ENCODE measurements at regions not wholly inside any gene's neighbourhood (a gene's known extent, or its start where the extent isn't known, plus 50 kb on each side); places are given as distances from the start of the nearest gene placed in this dataset.

DNA sequence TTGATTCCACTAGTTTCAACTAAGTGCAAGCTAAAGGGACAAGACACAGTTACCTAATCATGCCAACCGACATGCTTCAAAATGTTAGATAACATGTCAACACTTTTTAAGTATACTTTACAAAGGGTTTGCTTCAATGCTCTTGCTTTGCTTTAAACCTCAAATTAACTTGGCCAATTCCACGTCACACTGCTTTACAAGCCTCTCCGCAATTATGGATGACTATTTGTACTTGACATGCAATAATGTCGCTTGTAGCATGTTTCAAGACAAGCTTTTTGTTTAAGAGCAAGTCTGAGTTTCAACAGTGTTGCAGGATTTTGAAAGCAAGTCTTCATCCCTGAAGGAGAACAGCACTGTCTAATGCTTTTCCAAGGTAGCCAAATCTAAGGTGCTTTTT lies 86.9 kb downstream of the CNTN3 start:
- no peaks in the 10 kb centered on the region for H3K36me3 ChIP-seq
- H3K27me3 ChIP-seq (ENCODE audit: low read depth), result no peaks in the 10 kb centered on the region
- TF ChIP-seq, protein P1, sequence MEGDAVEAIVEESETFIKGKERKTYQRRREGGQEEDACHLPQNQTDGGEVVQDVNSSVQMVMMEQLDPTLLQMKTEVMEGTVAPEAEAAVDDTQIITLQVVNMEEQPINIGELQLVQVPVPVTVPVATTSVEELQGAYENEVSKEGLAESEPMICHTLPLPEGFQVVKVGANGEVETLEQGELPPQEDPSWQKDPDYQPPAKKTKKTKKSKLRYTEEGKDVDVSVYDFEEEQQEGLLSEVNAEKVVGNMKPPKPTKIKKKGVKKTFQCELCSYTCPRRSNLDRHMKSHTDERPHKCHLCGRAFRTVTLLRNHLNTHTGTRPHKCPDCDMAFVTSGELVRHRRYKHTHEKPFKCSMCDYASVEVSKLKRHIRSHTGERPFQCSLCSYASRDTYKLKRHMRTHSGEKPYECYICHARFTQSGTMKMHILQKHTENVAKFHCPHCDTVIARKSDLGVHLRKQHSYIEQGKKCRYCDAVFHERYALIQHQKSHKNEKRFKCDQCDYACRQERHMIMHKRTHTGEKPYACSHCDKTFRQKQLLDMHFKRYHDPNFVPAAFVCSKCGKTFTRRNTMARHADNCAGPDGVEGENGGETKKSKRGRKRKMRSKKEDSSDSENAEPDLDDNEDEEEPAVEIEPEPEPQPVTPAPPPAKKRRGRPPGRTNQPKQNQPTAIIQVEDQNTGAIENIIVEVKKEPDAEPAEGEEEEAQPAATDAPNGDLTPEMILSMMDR (IDR thresholded peaks at IDR 0.05; ENCODE audit: borderline replicate concordance), result no peak
- no peak overlapping the region for H3K4me3 ChIP-seq
- no peak overlapping the region for H3K27ac ChIP-seq (replicated peaks)
- DNase-seq, result no peak
- intact Hi-C loops (cut with micrococcal nuclease), result no loop called here
- no peaks in the 10 kb centered on the region for H3K9me3 ChIP-seq (replicated peaks)
- H3K4me1 ChIP-seq, result no peaks in the 10 kb centered on the region

DNA sequence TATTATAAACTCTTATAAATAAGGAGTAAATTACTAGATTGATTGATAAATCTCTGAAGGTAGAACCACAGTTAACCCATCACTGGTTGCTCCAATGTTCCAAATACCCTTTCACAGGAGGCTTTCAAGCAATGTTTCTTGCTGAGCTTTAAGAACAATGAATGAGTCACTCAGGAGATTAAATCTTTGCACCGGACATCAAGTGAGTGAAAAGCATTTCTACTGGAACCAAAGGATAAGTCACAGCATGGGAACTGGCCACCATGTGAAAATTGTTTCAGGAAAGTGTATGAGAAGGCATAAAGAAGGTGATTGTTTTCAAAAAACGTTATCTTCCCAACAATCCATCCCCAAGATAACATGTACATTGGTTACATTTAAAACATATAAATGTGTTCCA lies 90.6 kb downstream of the CNTN3 start:
- Histone ChIP-seq H3K4me3 (no peak overlapping the region), H3K27me3 (ENCODE audit: low read depth) (no peaks in the 10 kb centered on the region), H3K4me1 (no peaks in the 10 kb centered on the region), H3K27ac (replicated peaks) (no peak overlapping the region), H3K36me3 (no peaks in the 10 kb centered on the region), H3K9me3 (replicated peaks) (no peaks in the 10 kb centered on the region)
- intact Hi-C loops (cut with micrococcal nuclease), result no loop called here
- TF ChIP-seq, protein P1 (IDR thresholded peaks at IDR 0.05; ENCODE audit: borderline replicate concordance), result no peak
- no peak for DNase-seq

DNA sequence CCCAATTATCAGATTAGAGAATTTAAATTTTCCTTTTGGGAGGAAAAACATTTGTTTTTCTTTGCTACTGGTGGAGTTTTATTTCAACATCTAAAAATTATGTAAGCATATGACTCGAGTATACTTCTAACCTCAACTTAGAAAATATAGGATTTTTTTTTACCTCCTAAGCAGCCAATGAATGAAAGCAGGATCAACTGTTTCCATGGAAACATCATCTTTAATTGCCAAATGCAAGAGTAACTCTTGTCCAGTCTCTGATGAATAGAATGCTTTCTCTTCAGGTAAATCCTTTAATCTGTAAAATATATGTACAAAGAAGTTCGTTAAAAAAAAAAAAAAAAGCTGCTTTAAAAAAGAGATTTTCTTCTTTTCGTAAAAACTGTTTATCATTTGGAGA lies 93.6 kb downstream of the CNTN3 start:
- no peak overlapping the region for H3K27ac ChIP-seq (replicated peaks)
- DNase-seq, result no peak
- no peak overlapping the region for H3K4me3 ChIP-seq
- H3K36me3 ChIP-seq, result no peaks in the 10 kb centered on the region
- intact Hi-C loops (cut with micrococcal nuclease), result no loop called here
- H3K9me3 ChIP-seq (replicated peaks), result no peaks in the 10 kb centered on the region
- no peaks in the 10 kb centered on the region for H3K4me1 ChIP-seq
- no peaks in the 10 kb centered on the region for H3K27me3 ChIP-seq (ENCODE audit: low read depth)
- TF ChIP-seq, protein P1 (IDR thresholded peaks at IDR 0.05; ENCODE audit: borderline replicate concordance), result no peak

DNA sequence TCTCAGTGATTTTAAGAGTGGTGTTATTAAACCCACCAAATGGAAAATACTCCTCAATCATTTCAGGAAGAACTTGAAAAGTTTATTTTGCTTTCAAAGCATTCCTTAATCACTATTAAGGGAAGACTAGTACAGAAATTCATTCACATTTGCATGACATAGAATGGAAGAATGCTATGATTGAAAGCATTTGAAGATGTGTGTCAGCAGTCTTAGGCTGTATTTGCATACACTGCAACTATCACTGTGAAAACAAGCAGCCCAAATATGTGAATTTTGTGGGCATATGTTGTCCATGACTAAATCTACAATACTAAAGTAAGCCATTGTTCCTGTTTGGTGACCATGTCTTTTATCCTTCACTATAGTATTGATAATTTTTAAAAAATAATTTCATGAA lies 95.8 kb downstream of the CNTN3 start:
- no peaks in the 10 kb centered on the region for H3K9me3 ChIP-seq (replicated peaks)
- no peaks in the 10 kb centered on the region for H3K4me1 ChIP-seq
- TF ChIP-seq, protein P1 (IDR thresholded peaks at IDR 0.05; ENCODE audit: borderline replicate concordance), result no peak
- no peak overlapping the region for H3K4me3 ChIP-seq
- intact Hi-C loops (cut with micrococcal nuclease), result no loop called here
- no peak overlapping the region for H3K27ac ChIP-seq (replicated peaks)
- DNase-seq, result no peak
- no peaks in the 10 kb centered on the region for H3K36me3 ChIP-seq
- no peaks in the 10 kb centered on the region for H3K27me3 ChIP-seq (ENCODE audit: low read depth)

DNA sequence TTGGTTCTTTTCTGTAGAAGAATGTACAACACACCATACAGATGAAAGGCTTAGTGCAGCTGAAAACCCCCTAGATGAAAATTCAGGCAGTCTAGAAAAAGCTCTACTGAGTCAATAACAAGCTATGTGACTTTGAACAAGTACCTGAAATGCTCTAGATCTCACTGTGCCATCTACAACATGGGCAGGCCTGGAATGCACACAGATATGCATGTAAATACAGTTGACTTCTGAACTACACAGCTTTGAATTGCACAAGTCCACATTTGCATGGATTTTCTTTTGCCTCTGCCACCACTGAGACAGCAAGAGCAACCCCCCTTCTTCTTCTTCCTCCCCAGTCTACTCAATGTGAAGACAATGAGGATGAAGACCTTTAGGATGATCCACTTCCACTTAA lies 98.4 kb downstream of the CNTN3 start:
- Histone ChIP-seq H3K4me1 (no peaks in the 10 kb centered on the region), H3K36me3 (no peaks in the 10 kb centered on the region), H3K4me3 (no peak overlapping the region), H3K27me3 (ENCODE audit: low read depth) (no peaks in the 10 kb centered on the region), H3K9me3 (replicated peaks) (no peaks in the 10 kb centered on the region), H3K27ac (replicated peaks) (no peak overlapping the region)
- TF ChIP-seq, protein P1 (IDR thresholded peaks at IDR 0.05; ENCODE audit: borderline replicate concordance), result no peak
- intact Hi-C loops (cut with micrococcal nuclease), result no loop called here
- no peak for DNase-seq

DNA sequence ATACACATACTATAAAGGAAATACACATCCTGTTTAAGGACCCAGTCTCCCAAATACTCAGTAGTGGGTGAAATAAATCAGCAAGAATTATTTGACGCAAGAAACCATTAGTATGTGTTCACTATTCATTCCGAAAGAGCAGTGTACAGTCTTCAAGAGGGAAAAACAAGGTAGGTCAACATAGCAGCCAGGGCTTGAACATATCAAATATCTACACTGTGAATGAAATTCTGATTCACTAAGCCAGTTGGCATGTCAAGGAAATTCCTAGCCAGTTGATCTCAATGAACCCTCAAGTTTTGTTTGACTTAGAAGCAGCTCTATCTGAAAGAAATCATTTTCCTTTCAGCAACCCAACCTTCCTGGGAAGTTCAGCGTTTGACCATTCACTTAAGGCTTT lies 99.0 kb downstream of the CNTN3 start:
- TF ChIP-seq, protein P1 (IDR thresholded peaks at IDR 0.05; ENCODE audit: borderline replicate concordance), result no peak
- H3K27me3 ChIP-seq (ENCODE audit: low read depth), result no peaks in the 10 kb centered on the region
- no peak overlapping the region for H3K27ac ChIP-seq (replicated peaks)
- DNase-seq, result no peak
- H3K36me3 ChIP-seq, result no peaks in the 10 kb centered on the region
- no peaks in the 10 kb centered on the region for H3K9me3 ChIP-seq (replicated peaks)
- intact Hi-C loops (cut with micrococcal nuclease), result no loop called here
- H3K4me1 ChIP-seq, result no peaks in the 10 kb centered on the region
- H3K4me3 ChIP-seq, result no peak overlapping the region

Measured in left ventricle myocardium inferior (tissue), 1 donor.